K562 (cell line): ENCODE measurements at regions not wholly inside any gene's neighbourhood (a gene's known extent, or its start where the extent isn't known, plus 50 kb on each side); places are given as distances from the start of the nearest gene placed in this dataset.

ENCODE experiments used
- ATAC-seq: fragments of 200-7000 bp; cut with Tn5 transposase; 3 replicates; pipeline ENCODE4 v1.9.1; 2020; ENCODE audit warnings: moderate library complexity
- BruUV-seq: library from RNA; stranded (reverse); fragments of 400-500 nt; replicated peaks from 2 replicates; lab custom pipeline; 2021; lab: Mats Ljungman, UMichigan
- CTCF ChIA-PET: fragments of 300-600 bp; formaldehyde crosslinking; extraction: SDS; loops from one replicate; lab custom pipeline; 2021; ENCODE audit warnings: low intra/inter-chr PET ratio; lab: Yijun Ruan, JAX
- POLR2A ChIA-PET: fragments of 300-600, 350-650 bp; sonication (Branson Sonifier 250); formaldehyde crosslinking; extraction: SDS; loops from one replicate; lab custom pipeline; 2021; ENCODE audit warnings: antibody characterized with exemption, inconsistent platforms; lab: Yijun Ruan, JAX
- DNase-seq, 4 experiments: peaks; one replicate each; pipeline versions ENCODE4 v3.0.0 to v3.0.0-alpha.2; 2011 to 2018; ENCODE audit warnings: low spot score in 3 of 4, mixed read lengths in 3 of 4; ENCODE audit errors: extremely low read depth in 1 of 4
- FAIRE-seq: peaks from 2 replicates; lab custom pipeline; 2011; peaks lifted over from hg19 to GRCh38; lab: Jason Lieb, UNC
- H2AFZ ChIP-seq: 2 replicates; pipeline ENCODE4 v1.6.0; 2011; ENCODE audit warnings: low read depth, low read length, control low read depth, inconsistent platforms
- H3K27ac ChIP-seq: fragments of 200-600 bp; 3 replicates; pipeline ENCODE4 v1.8.0; 2011; ENCODE audit warnings: low read depth, mild to moderate bottlenecking, control low read depth, inconsistent platforms, low read length, moderate library complexity, mixed read lengths; ENCODE audit errors: extremely low read depth
- H3K27me3 ChIP-seq, 2 experiments: fragments of 300-600 bp in 1 of 2; 2 replicates in 1 of 2; 3 replicates in 1 of 2; pipeline versions ENCODE4 v1.6.0 to v1.8.0; 2011; ENCODE audit warnings: inconsistent platforms in 2 of 2, low read length in 2 of 2, mild to moderate bottlenecking in 1 of 2, mixed read lengths in 1 of 2, moderate library complexity in 1 of 2; ENCODE audit not compliant: control insufficient read depth in 2 of 2, insufficient read depth in 2 of 2
- H3K36me3 ChIP-seq: fragments of 300-600 bp; 3 replicates; pipeline ENCODE4 v1.8.0; 2011; ENCODE audit warnings: mild to moderate bottlenecking, low read length, inconsistent platforms; ENCODE audit not compliant: control insufficient read depth, insufficient read depth
- H3K4me1 ChIP-seq, 2 experiments: fragments of 200-600 bp in 1 of 2; replicated peaks in 1 of 2; 2 replicates in 1 of 2; 3 replicates in 1 of 2; pipeline versions ENCODE4 v1.5.1 to v1.8.0; 2011; ENCODE audit warnings: inconsistent platforms in 2 of 2, low read length in 2 of 2, mild to moderate bottlenecking in 1 of 2, mixed read lengths in 1 of 2, moderate library complexity in 1 of 2; ENCODE audit not compliant: control insufficient read depth in 2 of 2, insufficient read depth in 2 of 2
- H3K4me2 ChIP-seq: 2 replicates; pipeline ENCODE4 v1.6.1; 2011; ENCODE audit warnings: low read length, control low read depth, inconsistent platforms, mixed read lengths; ENCODE audit not compliant: insufficient read depth
- H3K4me3 ChIP-seq: fragments of 200-600 bp; sonication (generic), shearing (Covaris generic); 2 replicates; pipeline ENCODE4 v1.5.1; 2016; ENCODE audit warnings: control low read depth, inconsistent platforms
- H3K79me2 ChIP-seq: fragments of 200-600 bp; 3 replicates; pipeline ENCODE4 v1.8.0; 2011; ENCODE audit warnings: low read length, inconsistent platforms; ENCODE audit not compliant: control insufficient read depth, insufficient read depth
- H3K9ac ChIP-seq, 2 experiments: 2 replicates each; pipeline versions ENCODE4 v1.6.0 to v1.6.1; 2011; ENCODE audit warnings: low read depth in 2 of 2, low read length in 2 of 2, control low read depth in 1 of 2, inconsistent platforms in 1 of 2, mild to moderate bottlenecking in 1 of 2, mixed read lengths in 1 of 2; ENCODE audit not compliant: insufficient read depth in 1 of 2
- H3K9me1 ChIP-seq: one replicate; pipeline ENCODE4 v1.6.0; 2011; ENCODE audit warnings: inconsistent platforms, mild to moderate bottlenecking, low read length, moderate library complexity; ENCODE audit not compliant: control insufficient read depth, insufficient read depth
- H3K9me3 ChIP-seq: replicated peaks from 2 replicates; pipeline ENCODE4 v1.5.1; 2011; ENCODE audit warnings: low read depth, low read length, inconsistent platforms; ENCODE audit not compliant: control insufficient read depth, insufficient read depth
- H4K20me1 ChIP-seq: replicated peaks from 2 replicates; pipeline ENCODE4 v1.6.1; 2011; ENCODE audit warnings: low read length, inconsistent platforms, mixed read lengths; ENCODE audit not compliant: control insufficient read depth, insufficient read depth
- CREM ChIP-seq: IDR thresholded peaks from 2 replicates; pipeline ENCODE4 v1.6.1; 2014; ENCODE audit warnings: antibody characterized with exemption, low read depth
- DNMT1 ChIP-seq: fragments of 450-650 bp; IDR thresholded peaks from 2 replicates; pipeline ENCODE4 v1.6.1; 2016; ENCODE audit warnings: antibody characterized with exemption, mild to moderate bottlenecking
- EP300 ChIP-seq: IDR thresholded peaks from 2 replicates; pipeline ENCODE4 v1.6.1; 2012; ENCODE audit warnings: low read length, improper control_type of control experiment
- NELFE ChIP-seq: IDR thresholded peaks from 2 replicates; pipeline ENCODE4 v1.6.1; 2011; ENCODE audit warnings: mild to moderate bottlenecking; ENCODE audit not compliant: insufficient read depth, insufficient read length
- PHB ChIP-seq: fragments of 250-450 bp; sonication (Bioruptor Pico); IDR thresholded peaks from 2 replicates; pipeline ENCODE4 v1.5.0; 2021
- SRSF3 ChIP-seq: fragments of 200-400 bp; formaldehyde crosslinking; IDR thresholded peaks from 2 replicates; pipeline ENCODE4 v1.6.1; 2016; ENCODE audit warnings: mild to moderate bottlenecking, low read length, moderate library complexity; ENCODE audit not compliant: insufficient read depth
- WGBS: fragments of 100-300 bp; shearing (Covaris generic); methylation state at CpG from one replicate; pipeline ENCODE4 v1.1.6; 2016; ENCODE audit warnings: low coverage, mixed read lengths; ENCODE audit not compliant: insufficient coverage; ENCODE audit errors: missing lambda C conversion rate; 5-methylcytosine and 5-hydroxymethylcytosine counted together
- in situ Hi-C: fragments of 300-500 bp; cut with MboI; formaldehyde crosslinking; loops from 4 replicates; pipeline ENCODE4 v1.15.0; 2018; ENCODE audit warnings: inconsistent platforms, mixed read lengths
- intact Hi-C: fragments of 100-400 bp; cut with micrococcal nuclease; formaldehyde crosslinking; loops from 2 replicates; pipeline ENCODE4 v1.14.2; 2022
- TF ChIP-seq, protein P1 (sequence below): fragments of 200-800 bp; sonication (Bioruptor generic); IDR thresholded peaks from 2 replicates; pipeline ENCODE4 v1.6.1; 2017; ENCODE audit warnings: missing genetic modification characterization, missing compliant biosample characterization

GRCh38 chr14:86491743-86492142 is 961.8 kb downstream of the FLRT2 start:
- POLR2A ChIA-PET: no interaction called here
- intact Hi-C loops: no loop called here
- H4K20me1 ChIP-seq: no peaks in the 10 kb centered on the region
- no peak for DNase-seq
- TF ChIP-seq CREM (no peak), DNMT1 (no peak), EP300 (no peak), PHB (CRISPR knock-in tag) (no peak), NELFE (no peak), SRSF3 (no peak)
- TF ChIP-seq, protein P1, sequence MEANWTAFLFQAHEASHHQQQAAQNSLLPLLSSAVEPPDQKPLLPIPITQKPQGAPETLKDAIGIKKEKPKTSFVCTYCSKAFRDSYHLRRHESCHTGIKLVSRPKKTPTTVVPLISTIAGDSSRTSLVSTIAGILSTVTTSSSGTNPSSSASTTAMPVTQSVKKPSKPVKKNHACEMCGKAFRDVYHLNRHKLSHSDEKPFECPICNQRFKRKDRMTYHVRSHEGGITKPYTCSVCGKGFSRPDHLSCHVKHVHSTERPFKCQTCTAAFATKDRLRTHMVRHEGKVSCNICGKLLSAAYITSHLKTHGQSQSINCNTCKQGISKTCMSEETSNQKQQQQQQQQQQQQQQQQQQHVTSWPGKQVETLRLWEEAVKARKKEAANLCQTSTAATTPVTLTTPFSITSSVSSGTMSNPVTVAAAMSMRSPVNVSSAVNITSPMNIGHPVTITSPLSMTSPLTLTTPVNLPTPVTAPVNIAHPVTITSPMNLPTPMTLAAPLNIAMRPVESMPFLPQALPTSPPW (CRISPR knock-in tag): no peak
- TF ChIP-seq, all 486 proteins: peak for 0
- no peaks in the 10 kb centered on the region for H3K9me3 ChIP-seq
- no TSS peak for BruUV-seq
- in situ Hi-C loops: no loop called here
- FAIRE-seq (no peak), ATAC-seq (no peak)
- no peak overlapping the region for H2AFZ ChIP-seq
- no peaks in the 10 kb centered on the region for H3K27me3 ChIP-seq
- no peak overlapping the region for H3K4me3 ChIP-seq
- H3K4me2 ChIP-seq: no peak overlapping the region
- no peaks in the 10 kb centered on the region for H3K36me3 ChIP-seq
- no peaks in the 10 kb centered on the region for H3K4me1 ChIP-seq
- H3K9me1 ChIP-seq: no peaks in the 10 kb centered on the region
- WGBS: 0% methylated on average over 3 of the region's 3 CpGs
- no peak overlapping the region for H3K27ac ChIP-seq
- CTCF ChIA-PET: no interaction called here
- H3K9ac ChIP-seq: no peak overlapping the region
- H3K79me2 ChIP-seq: no peaks in the 10 kb centered on the region
